ENCODE measurements at regions not wholly inside any gene's neighbourhood (a gene's known extent, or its start where the extent isn't known, plus 50 kb on each side); places are given as distances from the start of the nearest gene placed in this dataset.

- Histone ChIP-seq H3K27me3 (ENCODE audit: control insufficient read depth, insufficient read depth, low read length) (no peaks in the 10 kb centered on the region), H3K4me3 (ENCODE audit: low read depth, low read length) (no peak overlapping the region), H3K36me3 (ENCODE audit: control insufficient read depth, insufficient read depth, low read length) (no peaks in the 10 kb centered on the region)
- no peak for TF ChIP-seq CTCF (IDR thresholded peaks at IDR 0.05; ENCODE audit: insufficient read depth, low read depth, low read length)
- ChIA-PET POLR2A (no interaction called here), CTCF (interaction anchor here (0.7 kb wide), 1 partner anchor 790 kb away, joined by 3 read pairs; no protein-coding TSS in a partner anchor)
- no peak for DNase-seq (ENCODE audit: low read depth)
Measured at GRCh38 chr2:4628998-4629501, 925.7 kb downstream of the DCDC2C start.

- Histone ChIP-seq H3K36me3 (ENCODE audit: control insufficient read depth, insufficient read depth, low read length) (no peaks in the 10 kb centered on the region), H3K27me3 (ENCODE audit: control insufficient read depth, insufficient read depth, low read length) (no peaks in the 10 kb centered on the region), H3K4me3 (ENCODE audit: low read depth, low read length) (no peak overlapping the region)
- ChIA-PET POLR2A (no interaction called here), CTCF (no interaction called here)
- DNase-seq (ENCODE audit: low read depth) = no peak
- TF ChIP-seq CTCF (IDR thresholded peaks at IDR 0.05; ENCODE audit: insufficient read depth, low read depth, low read length) = no peak
Measured at GRCh38 chr2:4635289-4635688, 931.9 kb downstream of the DCDC2C start.

GRCh38 chr2:4653991-4654390, 950.6 kb downstream of the DCDC2C start:
- Histone ChIP-seq H3K4me3 (ENCODE audit: low read depth, low read length) (no peak overlapping the region), H3K27me3 (ENCODE audit: control insufficient read depth, insufficient read depth, low read length) (no peaks in the 10 kb centered on the region), H3K36me3 (ENCODE audit: control insufficient read depth, insufficient read depth, low read length) (no peaks in the 10 kb centered on the region)
- ChIA-PET CTCF (no interaction called here), POLR2A (no interaction called here)
- no peak for TF ChIP-seq CTCF (IDR thresholded peaks at IDR 0.05; ENCODE audit: insufficient read depth, low read depth, low read length)
- no peak for DNase-seq (ENCODE audit: low read depth)

- no peak overlapping the region for H3K4me3 ChIP-seq (ENCODE audit: low read depth, low read length)
- CTCF ChIA-PET = no interaction called here
- H3K36me3 ChIP-seq (ENCODE audit: control insufficient read depth, insufficient read depth, low read length) = no peaks in the 10 kb centered on the region
- no peaks in the 10 kb centered on the region for H3K27me3 ChIP-seq (ENCODE audit: control insufficient read depth, insufficient read depth, low read length)
- DNase-seq (ENCODE audit: low read depth) = no peak
- TF ChIP-seq CTCF (IDR thresholded peaks at IDR 0.05; ENCODE audit: insufficient read depth, low read depth, low read length) = no peak
- POLR2A ChIA-PET = no interaction called here
Measured at GRCh38 chr2:4656326-4656725, 953.0 kb downstream of the DCDC2C start.

- CTCF ChIA-PET = no interaction called here
Measured at GRCh38 chr2:4662161-4662779, 958.9 kb downstream of the DCDC2C start.

More at GRCh38 chr2:4662161-4662779, 958.9 kb downstream of the DCDC2C start:
- POLR2A ChIA-PET = no interaction called here
- no peak for TF ChIP-seq CTCF (IDR thresholded peaks at IDR 0.05; ENCODE audit: insufficient read depth, low read depth, low read length)
- Histone ChIP-seq H3K4me3 (ENCODE audit: low read depth, low read length) (no peak overlapping the region), H3K36me3 (ENCODE audit: control insufficient read depth, insufficient read depth, low read length) (no peaks in the 10 kb centered on the region), H3K27me3 (ENCODE audit: control insufficient read depth, insufficient read depth, low read length) (no peaks in the 10 kb centered on the region)
- DNase-seq (ENCODE audit: low read depth) = no peak

Measured in BJ (cell line).